ENCODE measurements at regions not wholly inside any gene's neighbourhood (a gene's known extent, or its start where the extent isn't known, plus 50 kb on each side); places are given as distances from the start of the nearest gene placed in this dataset.

- H3K27ac ChIP-seq (ENCODE audit: low read depth) = peak overlapping the region; percentile 46; the same call in 1 of the 2 replicates
- H3K36me3 Mint-ChIP-seq (ENCODE audit: low read depth) = no peaks in the 10 kb centered on the region
- no peaks in the 10 kb centered on the region for H3K9me3 Mint-ChIP-seq
- no peaks in the 10 kb centered on the region for H4K20me1 ChIP-seq (replicated peaks; ENCODE audit: insufficient read depth)
- H3K36me3 ChIP-seq (ENCODE audit: insufficient read depth) = no peaks in the 10 kb centered on the region
- H3K4me1 ChIP-seq (ENCODE audit: insufficient read depth) = peaks cover 25% of the 10 kb centered on the region
- TF ChIP-seq NANOG (IDR thresholded peaks at IDR 0.05; ENCODE audit: borderline replicate concordance) (no peak), ZNF462 (CRISPR knock-in tag; IDR thresholded peaks at IDR 0.05) (no peak), ZNF331 (CRISPR knock-in tag; IDR thresholded peaks at IDR 0.05; ENCODE audit: low read depth) (no peak), POLR2AphosphoS5 (IDR thresholded peaks at IDR 0.05; ENCODE audit: low read depth) (no peak), EZH2phosphoT487 (IDR thresholded peaks at IDR 0.05; ENCODE audit: unreplicated experiment) (no peak), JUNB (IDR thresholded peaks at IDR 0.05; ENCODE audit: unreplicated experiment) (no peak), ZNF114 (CRISPR knock-in tag; IDR thresholded peaks at IDR 0.05) (no peak)
- TF ChIP-seq, protein P1, sequence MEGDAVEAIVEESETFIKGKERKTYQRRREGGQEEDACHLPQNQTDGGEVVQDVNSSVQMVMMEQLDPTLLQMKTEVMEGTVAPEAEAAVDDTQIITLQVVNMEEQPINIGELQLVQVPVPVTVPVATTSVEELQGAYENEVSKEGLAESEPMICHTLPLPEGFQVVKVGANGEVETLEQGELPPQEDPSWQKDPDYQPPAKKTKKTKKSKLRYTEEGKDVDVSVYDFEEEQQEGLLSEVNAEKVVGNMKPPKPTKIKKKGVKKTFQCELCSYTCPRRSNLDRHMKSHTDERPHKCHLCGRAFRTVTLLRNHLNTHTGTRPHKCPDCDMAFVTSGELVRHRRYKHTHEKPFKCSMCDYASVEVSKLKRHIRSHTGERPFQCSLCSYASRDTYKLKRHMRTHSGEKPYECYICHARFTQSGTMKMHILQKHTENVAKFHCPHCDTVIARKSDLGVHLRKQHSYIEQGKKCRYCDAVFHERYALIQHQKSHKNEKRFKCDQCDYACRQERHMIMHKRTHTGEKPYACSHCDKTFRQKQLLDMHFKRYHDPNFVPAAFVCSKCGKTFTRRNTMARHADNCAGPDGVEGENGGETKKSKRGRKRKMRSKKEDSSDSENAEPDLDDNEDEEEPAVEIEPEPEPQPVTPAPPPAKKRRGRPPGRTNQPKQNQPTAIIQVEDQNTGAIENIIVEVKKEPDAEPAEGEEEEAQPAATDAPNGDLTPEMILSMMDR (conservative IDR thresholded peaks at IDR 0.05; ENCODE audit: low read depth in 2 of 2) = no peak
- H3K27me3 Mint-ChIP-seq (ENCODE audit: insufficient read depth, low read depth, poor library complexity) = peaks cover 3% of the 10 kb centered on the region
- H3K27ac Mint-ChIP-seq = peak overlapping the region; percentile 90; the same call in 1 of the 2 replicates
- no peak overlapping the region for H3K4me3 Mint-ChIP-seq
- H3K27me3 ChIP-seq (ENCODE audit: insufficient read depth) = no peaks in the 10 kb centered on the region
- no peak overlapping the region for H3K4me3 ChIP-seq
- DNase-seq (ENCODE audit: low spot score) (no peak), ATAC-seq (peak; percentile 60)
- H3K79me2 ChIP-seq (replicated peaks; ENCODE audit: insufficient read depth) = no peaks in the 10 kb centered on the region
- H3F3A ChIP-seq (replicated peaks; ENCODE audit: low read depth) = no peaks in the 10 kb centered on the region
- H3K4me2 ChIP-seq = peak overlapping the region; percentile 36
- H3K9me2 ChIP-seq (ENCODE audit: insufficient read depth) = no peaks in the 10 kb centered on the region
- H2AFZ ChIP-seq = peak overlapping the region; percentile 87
- peaks cover 41% of the 10 kb centered on the region for H3K4me1 Mint-ChIP-seq
Measured at GRCh38 chr5:74257060-74257527, 383.4 kb downstream of the ENC1 start.

Data from GM23338 (cell line).